Body of pancreas (tissue), 4 donors: ENCODE measurements at regions not wholly inside any gene's neighbourhood (a gene's known extent, or its start where the extent isn't known, plus 50 kb on each side); places are given as distances from the start of the nearest gene placed in this dataset.

ENCODE experiments used
- POLR2A ChIP-seq, 3 donors: fragments of 450-650 bp; IDR thresholded peaks; one replicate each; pipeline ENCODE4 v1.6.1; 2016; ENCODE audit warnings: antibody characterized with exemption in 3 of 3, mild to moderate bottlenecking in 2 of 3
- TF ChIP-seq, protein P1 (sequence below), 7 experiments: fragments of 450-650 bp in 4 of 7; fragments of 200-600 bp in 3 of 7; sonication (generic) in 3 of 7; IDR thresholded peaks; one replicate each; pipeline ENCODE4 v1.5.1; 2016 to 2019; ENCODE audit warnings: antibody characterized with exemption in 7 of 7

DNA sequence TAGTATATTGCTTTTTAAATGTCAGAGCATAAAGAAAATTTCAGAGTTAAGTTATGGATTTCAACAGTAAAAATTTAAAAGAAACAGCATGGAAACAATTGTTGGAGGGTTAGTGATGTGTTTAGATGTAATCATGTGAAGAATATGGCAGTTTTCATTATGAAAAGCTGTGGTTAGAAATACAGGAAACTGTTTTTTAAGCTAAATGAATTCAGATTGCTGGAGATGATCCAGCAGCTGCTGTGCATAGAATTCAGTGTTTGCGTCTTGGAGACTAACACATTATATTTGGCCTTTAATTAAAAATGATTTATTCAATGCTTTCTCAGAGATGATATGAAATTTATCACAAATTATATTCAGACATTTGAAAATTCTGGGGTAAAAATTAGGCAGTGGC, 273.6 kb upstream of the LRRC7 start:
- TF ChIP-seq POLR2A (IDR thresholded peaks at IDR 0.05), result no peak
- TF ChIP-seq, protein P1, sequence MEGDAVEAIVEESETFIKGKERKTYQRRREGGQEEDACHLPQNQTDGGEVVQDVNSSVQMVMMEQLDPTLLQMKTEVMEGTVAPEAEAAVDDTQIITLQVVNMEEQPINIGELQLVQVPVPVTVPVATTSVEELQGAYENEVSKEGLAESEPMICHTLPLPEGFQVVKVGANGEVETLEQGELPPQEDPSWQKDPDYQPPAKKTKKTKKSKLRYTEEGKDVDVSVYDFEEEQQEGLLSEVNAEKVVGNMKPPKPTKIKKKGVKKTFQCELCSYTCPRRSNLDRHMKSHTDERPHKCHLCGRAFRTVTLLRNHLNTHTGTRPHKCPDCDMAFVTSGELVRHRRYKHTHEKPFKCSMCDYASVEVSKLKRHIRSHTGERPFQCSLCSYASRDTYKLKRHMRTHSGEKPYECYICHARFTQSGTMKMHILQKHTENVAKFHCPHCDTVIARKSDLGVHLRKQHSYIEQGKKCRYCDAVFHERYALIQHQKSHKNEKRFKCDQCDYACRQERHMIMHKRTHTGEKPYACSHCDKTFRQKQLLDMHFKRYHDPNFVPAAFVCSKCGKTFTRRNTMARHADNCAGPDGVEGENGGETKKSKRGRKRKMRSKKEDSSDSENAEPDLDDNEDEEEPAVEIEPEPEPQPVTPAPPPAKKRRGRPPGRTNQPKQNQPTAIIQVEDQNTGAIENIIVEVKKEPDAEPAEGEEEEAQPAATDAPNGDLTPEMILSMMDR (IDR thresholded peaks at IDR 0.05), result no peak
